Glutamatergic neuron (in vitro differentiated cells): ENCODE measurements at regions not wholly inside any gene's neighbourhood (a gene's known extent, or its start where the extent isn't known, plus 50 kb on each side); places are given as distances from the start of the nearest gene placed in this dataset.
"Not testable (repeated sequence)": the region's sequence is repeated elsewhere in the genome, so short reads cannot be mapped to it uniquely, and the experiment has no call there.

Experiments used
- DNase-seq: peaks from one replicate; pipeline ENCODE4 v3.0.0; 2022
- H3K27ac Mint-ChIP-seq: one replicate; pipeline ENCODE4 v1.8.0; 2020; ENCODE audit warnings: mild to moderate bottlenecking, mixed read lengths, inconsistent platforms; ENCODE audit not compliant: unreplicated experiment
- H3K27me3 Mint-ChIP-seq: one replicate; pipeline ENCODE4 v1.8.0; 2020; ENCODE audit warnings: mild to moderate bottlenecking, moderate library complexity, mixed read lengths, inconsistent platforms; ENCODE audit not compliant: unreplicated experiment
- H3K36me3 Mint-ChIP-seq: one replicate; pipeline ENCODE4 v1.8.0; 2020; ENCODE audit warnings: mild to moderate bottlenecking, mixed read lengths, inconsistent platforms; ENCODE audit not compliant: unreplicated experiment
- H3K4me1 Mint-ChIP-seq: one replicate; pipeline ENCODE4 v1.8.0; 2020; ENCODE audit warnings: mild to moderate bottlenecking, low read depth, mixed read lengths, inconsistent platforms; ENCODE audit not compliant: unreplicated experiment
- H3K4me3 Mint-ChIP-seq: one replicate; pipeline ENCODE4 v1.8.0; 2020; ENCODE audit warnings: mild to moderate bottlenecking, mixed read lengths, inconsistent platforms; ENCODE audit not compliant: unreplicated experiment
- H3K9me3 Mint-ChIP-seq: one replicate; pipeline ENCODE4 v1.8.0; 2020; ENCODE audit warnings: mild to moderate bottlenecking, moderate library complexity, mixed read lengths, inconsistent platforms; ENCODE audit not compliant: unreplicated experiment
- CTCF ChIP-seq: fragments of 200-600 bp; sonication (generic); IDR thresholded peaks from one replicate; pipeline ENCODE4 v1.5.0; 2021; ENCODE audit not compliant: partially characterized antibody, unreplicated experiment

- peaks cover 4% of the 10 kb centered on the region for H3K9me3 Mint-ChIP-seq
- H3K27me3 Mint-ChIP-seq: peaks cover 4% of the 10 kb centered on the region
- no peak for TF ChIP-seq CTCF
- no peaks in the 10 kb centered on the region for H3K4me1 Mint-ChIP-seq
- no peak overlapping the region for H3K4me3 Mint-ChIP-seq
- H3K27ac Mint-ChIP-seq: no peak overlapping the region
- H3K36me3 Mint-ChIP-seq: no peaks in the 10 kb centered on the region
- DNase-seq: peak; percentile 3
Measured at GRCh38 chr12:131598717-131599116, 112.2 kb upstream of the SFSWAP start.

- H3K4me1 Mint-ChIP-seq: no peaks in the 10 kb centered on the region
- H3K36me3 Mint-ChIP-seq: no peaks in the 10 kb centered on the region
- peak; percentile 11 for DNase-seq
- H3K27me3 Mint-ChIP-seq: peaks cover 4% of the 10 kb centered on the region
- no peak overlapping the region for H3K4me3 Mint-ChIP-seq
- H3K27ac Mint-ChIP-seq: no peak overlapping the region
- peaks cover 4% of the 10 kb centered on the region for H3K9me3 Mint-ChIP-seq
- TF ChIP-seq CTCF: no peak
Measured at GRCh38 chr12:131599190-131600159, 111.4 kb upstream of the SFSWAP start.

- Mint-ChIP-seq H3K4me3 (no peak overlapping the region), H3K36me3 (no peaks in the 10 kb centered on the region), H3K27me3 (peaks cover 4% of the 10 kb centered on the region), H3K27ac (no peak overlapping the region), H3K4me1 (no peaks in the 10 kb centered on the region), H3K9me3 (peaks cover 2% of the 10 kb centered on the region)
- no peak for DNase-seq
- TF ChIP-seq CTCF: no peak
Measured at GRCh38 chr12:131600160-131600532, 110.7 kb upstream of the SFSWAP start.

DNA sequence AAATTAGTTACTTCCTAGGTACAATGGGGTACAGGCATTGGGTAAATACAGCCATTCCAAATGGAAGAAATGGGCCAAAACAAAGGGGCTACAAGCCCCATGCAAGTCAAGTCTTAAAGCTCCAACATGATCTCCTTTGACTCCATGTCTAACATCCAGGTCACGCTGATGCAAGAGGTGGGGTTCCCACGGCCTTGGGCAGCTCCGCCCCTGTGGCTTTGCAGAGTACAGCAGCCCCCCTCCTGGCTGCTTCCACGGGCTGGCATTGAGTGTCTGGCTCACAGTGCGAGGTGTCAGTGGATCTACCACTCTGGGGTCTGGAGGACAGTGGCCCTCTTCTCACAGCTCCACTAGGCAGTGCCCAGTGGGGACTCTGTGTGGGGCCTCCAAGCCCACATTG, 109.4 kb upstream of the SFSWAP start:
- H3K27me3 Mint-ChIP-seq, H3K4me3 Mint-ChIP-seq, H3K36me3 Mint-ChIP-seq, H3K4me1 Mint-ChIP-seq, H3K27ac Mint-ChIP-seq, H3K9me3 Mint-ChIP-seq: not testable (repeated sequence)
- peak; percentile 1 for DNase-seq

- Mint-ChIP-seq H3K27me3 (peaks cover 4% of the 10 kb centered on the region), H3K4me1 (no peaks in the 10 kb centered on the region), H3K36me3 (no peaks in the 10 kb centered on the region), H3K4me3 (no peak overlapping the region), H3K27ac (no peak overlapping the region), H3K9me3 (no peaks in the 10 kb centered on the region)
- no peak for DNase-seq
- no peak for TF ChIP-seq CTCF
Measured at GRCh38 chr12:131603106-131603938, 107.6 kb upstream of the SFSWAP start.
